ENCODE measurements at regions not wholly inside any gene's neighbourhood (a gene's known extent, or its start where the extent isn't known, plus 50 kb on each side); places are given as distances from the start of the nearest gene placed in this dataset.
"Not testable (repeated sequence)": the region's sequence is repeated elsewhere in the genome, so short reads cannot be mapped to it uniquely, and the experiment has no call there.

GRCh38 chr2:200193331-200193730, 113.2 kb upstream of the SPATS2L start:
- TF ChIP-seq CTCF (IDR thresholded peaks at IDR 0.05; ENCODE audit: low read depth, low read length): no peak

GRCh38 chr2:200193791-200194190, 112.7 kb upstream of the SPATS2L start:
- no peak for TF ChIP-seq CTCF (IDR thresholded peaks at IDR 0.05; ENCODE audit: low read depth, low read length)
- H3K4me3 ChIP-seq (ENCODE audit: low read depth, low read length): no peak overlapping the region

More at GRCh38 chr2:200193331-200193730, 113.2 kb upstream of the SPATS2L start:
- no peak overlapping the region for H3K4me3 ChIP-seq (ENCODE audit: low read depth, low read length)

GRCh38 chr2:200194746-200195145, 111.7 kb upstream of the SPATS2L start:
- no peak overlapping the region for H3K4me3 ChIP-seq (ENCODE audit: low read depth, low read length)
- TF ChIP-seq CTCF (IDR thresholded peaks at IDR 0.05; ENCODE audit: low read depth, low read length): no peak

- no peak for TF ChIP-seq CTCF (IDR thresholded peaks at IDR 0.05; ENCODE audit: low read depth, low read length)
- H3K4me3 ChIP-seq (ENCODE audit: low read depth, low read length): no peak overlapping the region
Measured at GRCh38 chr2:200199005-200199404, 107.5 kb upstream of the SPATS2L start.

- H3K4me3 ChIP-seq (ENCODE audit: low read depth, low read length): no peak overlapping the region
- TF ChIP-seq CTCF (IDR thresholded peaks at IDR 0.05; ENCODE audit: low read depth, low read length): no peak
Measured at GRCh38 chr2:200199576-200200263, 106.8 kb upstream of the SPATS2L start.

GRCh38 chr2:200201839-200202238, 104.7 kb upstream of the SPATS2L start:
- H3K4me3 ChIP-seq (ENCODE audit: low read depth, low read length): not testable (repeated sequence)

GRCh38 chr2:200203381-200203827, 103.1 kb upstream of the SPATS2L start:
- TF ChIP-seq CTCF (IDR thresholded peaks at IDR 0.05; ENCODE audit: low read depth, low read length): no peak
- H3K4me3 ChIP-seq (ENCODE audit: low read depth, low read length): no peak overlapping the region

- no peak overlapping the region for H3K4me3 ChIP-seq (ENCODE audit: low read depth, low read length)
- TF ChIP-seq CTCF (IDR thresholded peaks at IDR 0.05; ENCODE audit: low read depth, low read length): no peak
Measured at GRCh38 chr2:200208041-200208440, 98.5 kb upstream of the SPATS2L start.
